GM12873 (cell line): ENCODE measurements at regions not wholly inside any gene's neighbourhood (a gene's known extent, or its start where the extent isn't known, plus 50 kb on each side); places are given as distances from the start of the nearest gene placed in this dataset.

ENCODE experiments used
- TF ChIP-seq, protein P1 (sequence below): IDR thresholded peaks from 2 replicates; pipeline ENCODE4 v1.5.1; 2012; ENCODE audit warnings: low read depth, mild to moderate bottlenecking, moderate library complexity, low read length, control low read depth; ENCODE audit not compliant: insufficient read depth; ENCODE audit errors: missing control alignments

- TF ChIP-seq, protein P1, sequence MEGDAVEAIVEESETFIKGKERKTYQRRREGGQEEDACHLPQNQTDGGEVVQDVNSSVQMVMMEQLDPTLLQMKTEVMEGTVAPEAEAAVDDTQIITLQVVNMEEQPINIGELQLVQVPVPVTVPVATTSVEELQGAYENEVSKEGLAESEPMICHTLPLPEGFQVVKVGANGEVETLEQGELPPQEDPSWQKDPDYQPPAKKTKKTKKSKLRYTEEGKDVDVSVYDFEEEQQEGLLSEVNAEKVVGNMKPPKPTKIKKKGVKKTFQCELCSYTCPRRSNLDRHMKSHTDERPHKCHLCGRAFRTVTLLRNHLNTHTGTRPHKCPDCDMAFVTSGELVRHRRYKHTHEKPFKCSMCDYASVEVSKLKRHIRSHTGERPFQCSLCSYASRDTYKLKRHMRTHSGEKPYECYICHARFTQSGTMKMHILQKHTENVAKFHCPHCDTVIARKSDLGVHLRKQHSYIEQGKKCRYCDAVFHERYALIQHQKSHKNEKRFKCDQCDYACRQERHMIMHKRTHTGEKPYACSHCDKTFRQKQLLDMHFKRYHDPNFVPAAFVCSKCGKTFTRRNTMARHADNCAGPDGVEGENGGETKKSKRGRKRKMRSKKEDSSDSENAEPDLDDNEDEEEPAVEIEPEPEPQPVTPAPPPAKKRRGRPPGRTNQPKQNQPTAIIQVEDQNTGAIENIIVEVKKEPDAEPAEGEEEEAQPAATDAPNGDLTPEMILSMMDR: no peak
Observed at GRCh38 chr1:224052772-224053171, 61.1 kb upstream of the FBXO28 start.

GRCh38 chr1:224051086-224051406, 62.9 kb upstream of the FBXO28 start:
- TF ChIP-seq, protein P1: no peak

DNA sequence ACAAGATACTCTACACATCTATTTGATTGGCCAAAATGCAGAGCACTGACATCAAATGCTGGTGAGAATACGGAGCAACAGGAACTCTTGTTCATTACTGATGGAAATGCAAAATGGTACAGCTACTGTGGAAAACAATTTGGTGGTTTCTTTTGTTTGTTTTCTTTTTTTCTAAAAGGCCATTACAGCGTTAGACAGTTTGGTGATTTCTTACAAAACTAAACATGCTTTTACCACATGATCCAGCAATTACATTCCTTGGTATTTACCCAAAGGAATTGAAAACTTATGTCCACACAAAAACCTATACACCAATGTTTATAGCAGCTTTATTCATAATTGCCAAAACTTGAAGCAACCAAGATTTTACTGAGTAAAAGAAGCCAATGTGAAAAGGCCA, 66.4 kb upstream of the FBXO28 start:
- TF ChIP-seq, protein P1: no peak

- TF ChIP-seq, protein P1: no peak
Observed at GRCh38 chr1:224045556-224045955, 68.4 kb upstream of the FBXO28 start.

DNA sequence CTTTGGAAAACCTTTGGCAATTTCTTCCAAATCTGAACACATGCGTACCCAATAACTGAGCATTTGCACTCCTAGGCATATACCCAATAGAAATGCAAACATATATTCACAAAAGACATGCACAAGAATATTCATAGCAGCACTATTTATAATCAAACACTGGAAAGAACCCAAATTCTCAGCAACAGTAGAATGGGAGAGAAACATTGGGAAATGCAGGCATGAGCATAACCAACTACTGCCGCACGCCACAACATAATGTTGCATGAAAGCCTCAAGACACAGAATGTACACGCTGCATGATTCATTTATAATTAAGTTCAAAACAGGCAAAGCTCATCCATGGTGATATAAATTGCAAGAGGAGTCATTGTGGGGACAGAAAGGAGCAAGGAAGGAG, 69.5 kb upstream of the FBXO28 start:
- TF ChIP-seq, protein P1: no peak

- TF ChIP-seq, protein P1: no peak
Observed at GRCh38 chr1:224042557-224043118, 71.3 kb upstream of the FBXO28 start.

DNA sequence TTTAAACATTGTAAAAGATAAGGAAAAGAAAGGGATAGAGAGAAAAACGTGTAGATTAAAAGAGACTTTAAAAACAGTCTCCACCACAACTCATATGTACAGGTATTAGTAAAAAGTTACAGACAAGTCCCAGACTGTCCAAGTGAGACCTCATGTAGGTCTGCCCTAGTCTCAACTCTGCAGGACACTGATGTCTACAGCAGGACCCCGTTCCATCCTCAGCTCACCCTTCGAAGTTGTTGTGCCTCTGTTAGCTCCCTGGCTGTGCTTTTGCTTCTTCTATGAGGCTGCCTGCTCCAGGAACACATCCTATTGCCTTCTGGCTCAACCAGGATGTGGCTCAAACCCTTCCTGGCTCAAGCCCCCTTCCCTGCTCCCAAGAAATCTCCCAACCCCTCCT, 72.9 kb upstream of the FBXO28 start:
- TF ChIP-seq, protein P1: no peak
